GM21367 (cell line): ENCODE measurements at regions not wholly inside any gene's neighbourhood (a gene's known extent, or its start where the extent isn't known, plus 50 kb on each side); places are given as distances from the start of the nearest gene placed in this dataset.
A peak's percentile ranks its signal among the peaks of the same experiment; 100 is the strongest.
"Not testable (repeated sequence)": the region's sequence is repeated elsewhere in the genome, so short reads cannot be mapped to it uniquely, and the experiment has no call there.

Experiments used
- ATAC-seq: cut with Tn5 transposase; IDR thresholded peaks from one replicate; pipeline ENCODE4 v1.9.1; 2021; ENCODE audit not compliant: unreplicated experiment

DNA sequence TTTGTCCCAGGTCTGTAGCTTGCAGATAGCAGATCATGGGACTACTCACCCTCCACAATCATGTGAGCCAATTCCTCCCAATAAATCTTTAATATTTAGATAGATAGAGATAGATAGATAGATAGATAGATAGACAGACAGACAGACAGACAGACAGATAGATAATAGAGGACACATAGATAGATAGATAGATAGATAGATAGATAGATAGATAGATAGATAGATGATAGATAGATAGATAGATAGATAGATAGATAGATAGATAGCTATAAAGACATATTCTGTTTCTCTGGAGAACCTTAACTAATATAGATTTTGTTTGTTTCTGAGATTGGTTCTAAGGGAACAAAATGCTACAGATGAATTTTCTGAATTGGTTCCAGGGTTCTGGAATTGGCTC is 82.3 kb upstream of the PRDX6 start:
- ATAC-seq: not testable (repeated sequence)

DNA sequence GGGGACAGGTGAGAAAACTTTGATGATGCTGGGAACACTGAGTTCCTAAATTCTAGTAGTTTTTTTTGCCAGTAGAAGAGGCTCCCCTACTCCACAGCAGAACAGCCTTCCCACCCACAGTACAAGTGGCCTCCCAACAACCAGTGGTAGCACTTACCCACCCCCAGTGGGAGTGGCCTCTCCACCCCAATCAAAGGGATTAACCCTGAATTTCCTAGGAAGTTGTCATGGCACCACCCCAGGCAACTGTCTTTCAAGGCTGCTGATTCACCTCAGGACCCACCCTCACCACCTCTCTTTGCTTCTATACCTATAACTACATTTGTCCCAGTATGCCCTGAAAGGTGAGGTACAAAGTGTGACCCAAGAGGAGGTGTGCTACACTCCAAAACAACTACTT is 81.4 kb upstream of the PRDX6 start:
- ATAC-seq: no peak

DNA sequence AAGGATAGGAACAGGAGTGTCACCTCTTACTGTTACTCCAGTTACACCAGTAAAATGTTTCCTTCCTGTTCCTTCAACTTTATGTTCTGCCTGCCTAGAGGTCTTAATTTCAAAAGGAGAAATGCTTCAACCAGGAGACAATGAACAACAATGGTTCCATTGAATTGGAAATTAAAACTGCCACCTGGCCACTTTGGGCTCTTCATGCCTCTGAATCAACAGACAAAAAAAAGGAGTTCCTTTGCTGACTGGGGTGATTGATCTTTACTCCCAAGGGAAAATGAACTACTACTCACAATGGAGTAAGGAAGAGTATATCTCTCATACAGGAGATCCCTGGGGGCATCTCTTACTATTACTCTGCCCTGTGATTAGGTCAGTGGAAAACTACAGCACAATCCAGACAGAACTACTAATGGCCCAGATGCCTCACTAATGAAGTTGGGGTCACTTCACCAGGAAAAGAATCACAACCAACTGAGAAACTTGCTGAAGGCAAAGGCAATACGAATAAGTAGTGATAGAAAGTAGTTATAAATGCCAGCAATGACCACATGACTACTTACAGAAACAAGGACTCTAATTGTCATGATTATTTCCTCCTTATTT is 76.6 kb upstream of the PRDX6 start:
- ATAC-seq: no peak

DNA sequence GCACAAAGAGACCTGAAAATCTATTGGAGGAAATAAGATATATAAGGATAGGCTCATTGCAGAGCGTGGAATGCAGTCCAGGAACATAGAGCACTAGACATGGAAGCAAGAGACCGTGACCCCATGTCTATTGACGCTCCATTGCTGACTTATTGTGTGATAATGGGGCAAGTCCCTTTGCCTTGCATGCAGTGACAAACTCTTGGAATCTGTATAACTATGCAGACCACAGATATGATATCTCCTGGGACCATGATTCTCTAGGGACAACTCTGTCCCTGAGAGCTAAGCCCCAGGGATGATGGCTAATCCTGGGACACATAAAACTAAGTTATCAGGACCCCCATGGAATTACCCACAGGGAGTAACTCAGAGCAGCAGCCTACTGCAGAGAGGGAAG is 73.1 kb upstream of the PRDX6 start:
- no peak for ATAC-seq

DNA sequence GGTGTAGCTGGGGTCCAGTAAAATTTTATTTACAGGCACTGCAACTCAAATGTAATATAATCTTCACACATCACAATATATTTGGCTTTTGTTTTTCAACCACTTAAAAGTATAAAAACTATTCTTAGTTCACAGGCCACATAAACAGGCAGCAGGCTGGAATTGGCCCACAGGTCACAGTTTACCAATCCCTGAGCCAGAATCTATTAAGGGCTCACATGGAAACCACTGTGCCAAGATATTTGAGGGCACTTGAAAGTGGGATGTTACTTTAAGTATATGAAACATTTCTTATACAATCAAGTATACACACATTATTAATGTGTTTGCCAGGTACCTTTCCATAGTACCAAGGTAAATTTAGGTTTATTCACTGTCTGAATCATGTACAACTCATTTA is 71.9 kb upstream of the PRDX6 start:
- no peak for ATAC-seq

DNA sequence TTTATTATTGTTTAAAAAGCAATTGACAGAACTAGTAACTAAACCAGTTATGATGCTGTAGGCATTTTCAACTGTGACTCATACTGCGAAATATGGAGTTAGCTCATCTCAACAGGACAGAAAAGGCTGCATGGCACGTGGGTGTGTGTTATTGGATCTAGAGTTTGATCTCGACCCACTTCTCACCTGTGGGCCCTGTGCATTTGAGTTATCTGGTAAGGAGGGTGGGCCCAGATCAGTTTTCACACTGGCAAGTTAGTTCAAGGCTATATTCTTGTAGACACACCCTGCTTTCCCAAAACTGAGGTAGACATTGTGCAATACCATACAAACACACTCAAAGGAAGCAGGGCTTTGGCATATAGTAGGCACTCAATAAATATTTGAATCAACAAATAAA is 71.3 kb upstream of the PRDX6 start:
- ATAC-seq: no peak

DNA sequence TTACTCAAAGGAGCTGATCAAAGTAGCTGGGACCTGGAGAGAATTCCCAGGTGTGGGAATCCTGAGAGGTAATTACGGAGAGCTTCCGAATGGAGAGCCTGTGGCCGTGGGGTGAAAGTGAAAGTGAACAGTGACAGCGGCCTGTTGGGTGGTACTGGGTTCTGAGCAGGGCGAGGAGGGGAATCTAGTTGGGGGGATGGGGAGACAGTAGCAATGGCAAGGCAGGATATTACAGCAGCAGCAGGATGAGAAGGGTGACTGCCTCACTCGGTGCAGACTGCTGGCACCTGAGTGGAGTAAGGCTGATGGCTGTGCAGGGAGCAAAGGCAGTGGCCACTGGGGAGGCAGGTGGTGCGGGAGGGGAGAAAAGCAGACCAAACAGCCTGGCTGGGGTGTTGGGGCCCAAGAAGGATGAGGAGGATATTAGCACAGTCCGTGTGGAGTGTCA is 70.3 kb upstream of the PRDX6 start:
- no peak for ATAC-seq

DNA sequence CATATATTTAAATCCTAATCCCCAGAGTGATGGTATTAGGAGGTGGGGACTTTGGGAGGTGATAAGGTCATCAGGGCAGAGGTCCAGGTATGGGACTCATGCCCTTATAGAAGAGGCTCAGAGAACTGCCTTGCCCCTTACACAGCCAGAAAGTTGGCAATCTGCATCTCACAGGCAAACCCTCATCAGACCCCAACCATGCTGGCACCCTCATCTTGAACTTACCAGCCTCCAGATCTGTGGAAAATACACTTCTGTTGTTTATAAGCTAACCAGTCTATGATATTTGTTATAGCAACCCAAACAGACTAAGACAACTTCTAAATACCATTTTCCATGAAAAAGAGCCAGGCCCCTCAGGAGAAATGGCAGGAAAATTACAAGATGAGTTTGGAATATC is 69.3 kb upstream of the PRDX6 start:
- no peak for ATAC-seq

DNA sequence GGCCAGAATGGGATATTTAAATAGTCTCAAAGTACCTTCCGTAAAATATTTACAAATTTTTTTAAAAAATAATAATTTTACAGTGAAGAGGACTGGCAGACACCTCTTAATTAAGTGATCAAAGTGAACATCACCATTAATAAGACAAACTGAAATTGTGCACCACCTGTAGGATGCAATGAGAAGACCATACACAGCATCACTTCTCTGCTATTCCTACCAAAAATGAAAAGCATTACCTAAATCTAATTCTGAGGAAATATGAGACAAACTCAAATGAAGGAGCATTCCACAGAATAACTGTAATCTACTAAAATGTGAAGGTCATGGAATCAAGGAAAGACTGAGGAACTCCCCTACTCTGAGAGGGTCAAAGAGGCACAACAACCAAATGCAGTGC is 68.2 kb upstream of the PRDX6 start:
- no peak for ATAC-seq

DNA sequence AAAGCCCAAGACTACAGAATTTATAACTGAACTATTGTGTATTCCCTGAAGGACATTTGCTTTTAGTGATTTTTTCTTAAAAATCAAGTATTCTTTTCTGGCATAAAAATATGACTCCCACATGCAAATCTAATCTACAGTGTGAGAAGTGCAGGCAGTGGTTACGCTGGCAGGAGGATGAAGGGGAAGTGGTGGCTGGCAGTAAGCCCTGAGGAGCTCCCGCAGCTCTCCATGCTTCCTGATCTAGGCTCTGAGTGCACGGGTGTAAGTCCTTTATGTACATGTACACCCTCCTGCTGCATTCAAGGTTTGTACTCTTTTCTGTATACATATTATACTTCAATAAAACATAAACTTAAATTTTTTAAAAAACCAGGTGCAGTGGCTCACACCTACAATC is 67.5 kb upstream of the PRDX6 start:
- ATAC-seq: no peak

DNA sequence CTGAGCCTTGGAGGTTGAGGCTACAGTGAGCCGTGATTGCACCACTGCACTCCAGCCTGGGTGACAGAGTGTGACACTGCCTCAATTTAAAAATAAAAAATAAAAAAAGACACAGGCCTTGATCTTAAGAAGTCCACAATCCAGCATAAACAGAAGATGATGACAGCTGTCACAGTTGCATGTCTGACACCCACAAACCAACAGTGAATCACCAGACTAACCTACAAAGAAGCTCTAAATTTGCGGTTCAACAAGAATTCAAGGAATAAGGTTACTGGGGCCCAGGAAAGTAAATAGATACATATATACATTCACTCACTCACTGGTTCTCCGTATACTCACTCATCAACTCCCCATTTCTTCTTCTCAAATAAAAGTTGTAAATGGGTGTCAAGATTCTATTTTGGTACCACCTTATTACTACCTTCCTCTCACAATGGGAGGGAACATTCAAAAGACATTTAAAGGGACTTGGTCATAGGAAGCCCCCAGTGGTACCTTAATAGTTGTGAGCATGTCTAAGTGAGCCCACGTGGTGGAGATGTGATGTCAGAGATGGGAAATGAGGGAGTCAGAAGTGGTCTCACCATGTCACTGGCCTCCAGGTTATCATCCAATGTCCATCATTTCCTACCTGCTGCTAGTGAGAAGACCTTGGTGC is 66.9 kb upstream of the PRDX6 start:
- ATAC-seq: no peak

DNA sequence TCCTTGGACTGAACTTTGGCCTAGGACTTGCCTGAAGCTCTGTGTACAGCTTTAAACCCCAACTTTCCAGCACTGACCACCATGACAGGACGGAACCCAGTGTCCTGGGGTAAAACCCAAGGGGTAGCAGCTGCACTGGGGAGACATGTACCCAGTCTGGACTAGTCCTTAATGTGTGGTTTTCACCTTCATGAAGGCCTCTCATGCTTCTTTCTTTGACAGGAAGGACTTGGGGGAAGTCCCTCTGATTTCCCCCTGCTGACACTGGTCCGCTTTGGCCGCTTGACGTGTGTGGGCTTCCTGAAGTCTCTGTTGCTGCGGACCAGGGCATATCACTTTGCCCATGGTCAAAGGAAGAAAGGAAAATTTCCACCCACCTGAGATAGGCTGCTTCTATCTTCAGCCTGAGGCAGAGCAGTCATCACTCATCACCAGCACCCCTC is 66.3 kb upstream of the PRDX6 start:
- peak; percentile 41 for ATAC-seq

DNA sequence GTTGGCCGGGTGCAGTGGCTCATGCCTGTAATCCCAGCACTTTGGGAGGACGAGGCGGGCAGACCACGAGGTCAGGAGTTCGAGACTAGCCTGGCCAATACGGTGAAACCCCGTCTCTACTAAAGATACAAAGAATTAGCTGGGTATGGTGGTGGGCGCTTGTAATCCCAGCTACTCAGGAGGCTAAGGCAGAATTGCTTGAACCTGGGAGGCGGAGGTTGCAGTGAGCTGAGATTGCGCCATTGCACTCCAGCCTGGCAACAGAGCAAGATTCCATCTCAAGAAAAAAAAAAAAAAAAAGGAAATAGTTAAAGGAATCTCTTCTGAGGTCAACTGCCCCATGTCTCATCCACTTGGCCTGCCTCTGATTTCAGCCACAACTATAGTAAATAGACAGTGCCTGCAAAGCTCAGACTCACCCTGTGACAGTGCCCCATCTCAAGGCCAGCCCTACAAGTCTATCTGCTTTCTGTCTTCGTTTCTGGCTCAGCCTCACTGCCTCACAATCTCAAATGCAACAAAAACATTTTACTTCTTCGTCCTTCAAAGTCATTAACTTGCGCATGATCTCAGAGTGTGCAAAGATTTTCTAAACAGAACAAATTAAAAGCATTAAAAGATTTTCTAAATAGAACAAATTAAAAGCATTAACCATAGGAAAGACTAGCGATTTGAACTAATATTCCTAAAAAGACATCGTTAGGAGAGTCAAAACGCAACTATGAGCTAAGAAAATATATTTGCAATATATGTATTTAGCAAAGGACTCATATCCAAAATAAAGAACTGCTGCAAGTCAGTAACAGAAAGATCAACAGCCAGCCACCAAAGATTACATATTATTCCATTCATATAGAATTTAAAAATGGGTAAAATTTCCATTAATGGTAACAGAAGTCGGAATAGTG is 65.0 kb upstream of the PRDX6 start:
- no peak for ATAC-seq

DNA sequence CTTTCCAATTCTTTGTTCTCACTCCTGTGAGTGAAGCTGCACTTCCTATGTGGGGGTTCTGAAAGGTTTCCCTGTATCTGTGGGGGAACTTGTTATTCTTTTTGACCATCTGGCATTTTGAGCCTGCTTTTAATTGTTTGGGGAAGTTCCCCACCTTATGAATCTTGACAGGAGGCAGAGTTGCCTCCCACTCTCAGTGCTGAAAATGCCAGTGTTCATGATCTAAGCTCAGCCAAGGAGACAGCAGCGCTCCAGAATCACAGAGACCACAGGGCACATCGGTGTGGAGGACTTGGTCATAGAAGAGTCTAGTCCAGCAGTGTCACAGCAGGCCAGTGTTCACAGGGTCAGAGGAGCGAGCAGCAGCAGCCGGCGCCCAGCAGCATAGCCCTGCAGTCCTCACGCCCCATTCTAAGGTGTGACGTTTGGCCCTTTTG is 63.8 kb upstream of the PRDX6 start:
- ATAC-seq: no peak

DNA sequence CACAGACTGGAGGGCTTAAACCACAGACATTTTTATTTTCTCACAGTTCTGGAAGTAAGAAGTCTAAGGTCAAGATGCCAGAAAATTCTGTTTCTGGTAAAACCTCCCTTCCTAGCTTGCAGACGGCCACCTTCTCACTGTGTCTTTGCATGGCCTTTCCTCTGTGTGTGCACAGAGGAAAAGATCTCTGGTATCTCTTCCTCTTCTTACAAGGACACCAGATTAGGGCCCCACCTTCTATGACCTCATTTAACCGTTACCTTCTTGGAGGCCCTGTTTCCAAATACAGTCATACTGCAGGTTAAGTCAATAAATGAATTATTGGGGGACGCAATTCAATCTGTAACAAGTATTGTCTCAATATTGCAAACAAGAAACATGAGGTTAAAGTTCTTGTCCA is 63.0 kb upstream of the PRDX6 start:
- ATAC-seq: peak; percentile 38

DNA sequence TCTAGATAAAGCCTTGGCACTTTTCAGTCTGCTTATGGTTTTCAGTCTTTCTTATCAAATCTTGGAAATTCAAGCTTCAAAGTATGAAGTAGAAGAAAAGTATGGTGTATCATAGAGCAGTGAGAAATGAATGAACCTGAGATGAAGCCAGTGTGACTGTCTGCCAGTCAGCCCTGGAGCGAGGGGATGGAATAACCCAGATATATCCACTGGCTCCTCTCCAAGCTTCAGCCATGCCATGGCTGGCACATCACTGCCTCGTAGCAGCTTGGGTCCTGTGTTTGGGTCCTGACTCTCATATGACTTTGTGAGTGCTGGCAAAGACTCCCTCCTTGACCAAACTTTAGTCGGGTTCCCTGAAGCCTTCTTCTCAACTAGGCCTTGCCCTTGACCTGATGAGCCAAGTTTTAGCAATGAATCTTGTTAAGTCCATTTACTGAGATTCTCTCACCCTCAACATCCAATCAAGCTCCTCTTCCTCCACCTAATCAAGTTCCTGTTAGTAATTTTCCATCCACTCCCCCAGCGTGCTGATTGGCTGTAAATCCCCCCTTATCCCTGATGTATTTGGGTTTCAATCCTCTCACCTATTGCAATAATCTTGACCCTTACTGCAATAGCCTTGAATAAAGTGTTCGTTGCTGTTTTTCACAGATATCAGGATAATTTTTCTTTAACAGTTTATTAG is 62.5 kb upstream of the PRDX6 start:
- no peak for ATAC-seq

DNA sequence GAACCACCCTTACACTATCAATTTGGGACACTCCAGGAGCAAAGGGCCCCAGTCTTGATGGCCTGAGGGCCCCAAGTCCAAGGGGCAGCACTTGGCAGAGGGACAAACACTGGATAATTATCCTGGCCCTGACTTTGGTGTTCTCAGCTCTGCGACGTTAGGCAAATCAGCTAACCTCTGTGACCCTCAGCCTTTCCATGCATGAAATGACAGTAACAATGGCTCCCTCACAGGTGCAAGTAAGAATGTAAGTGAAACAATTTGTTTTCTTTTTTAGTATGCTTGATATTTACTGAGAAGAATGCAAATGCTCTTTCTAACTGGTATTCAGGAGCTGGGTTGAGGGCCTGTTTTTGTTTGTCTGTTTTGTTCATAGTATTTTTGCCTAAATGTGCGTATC is 61.6 kb upstream of the PRDX6 start:
- peak; percentile 35 for ATAC-seq

DNA sequence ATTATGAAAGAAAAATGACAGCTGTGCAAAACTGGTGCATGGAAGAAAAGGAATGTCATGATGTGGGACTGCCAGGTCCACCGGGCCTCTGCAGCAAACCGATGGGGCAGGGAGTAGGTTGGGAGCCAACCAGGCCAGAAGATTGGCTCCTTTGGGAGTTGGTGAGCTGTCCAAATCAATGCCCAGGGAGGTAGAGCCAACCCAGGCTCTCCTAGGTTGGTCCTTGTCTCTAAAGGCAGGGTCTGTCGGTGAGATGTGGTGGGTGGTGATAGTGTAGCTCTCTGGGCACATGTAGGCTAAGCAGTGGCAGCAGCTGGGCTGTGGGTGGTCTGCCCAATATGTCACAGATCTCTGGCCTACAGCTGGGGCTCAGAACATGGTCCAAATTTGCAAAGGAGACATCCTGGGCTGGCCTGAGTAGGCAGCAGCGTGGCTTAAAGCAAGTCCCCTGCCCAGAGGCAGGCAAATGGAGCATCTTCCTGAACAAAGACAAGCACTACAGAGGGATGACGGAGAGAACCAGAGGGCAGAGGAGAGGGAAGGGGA is 61.2 kb upstream of the PRDX6 start:
- ATAC-seq: no peak

DNA sequence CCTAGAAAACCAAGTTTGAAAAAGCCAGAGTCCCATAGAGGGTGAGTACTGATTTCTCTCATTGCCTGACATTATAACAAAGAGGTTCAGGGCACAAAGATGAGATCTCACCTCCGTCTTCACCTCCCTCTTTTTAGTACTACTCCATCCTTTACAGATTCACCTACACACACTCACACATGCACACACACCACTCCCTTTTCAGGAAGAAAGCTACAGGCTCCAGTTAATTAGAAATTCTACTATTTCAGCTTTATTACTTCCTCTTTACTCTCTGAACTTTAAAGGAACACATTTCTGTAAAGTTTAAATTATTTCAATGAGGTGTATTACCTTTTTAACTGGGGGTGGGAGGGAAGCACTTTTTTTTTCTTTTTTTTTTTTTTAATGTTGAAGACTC is 59.6 kb upstream of the PRDX6 start:
- no peak for ATAC-seq

DNA sequence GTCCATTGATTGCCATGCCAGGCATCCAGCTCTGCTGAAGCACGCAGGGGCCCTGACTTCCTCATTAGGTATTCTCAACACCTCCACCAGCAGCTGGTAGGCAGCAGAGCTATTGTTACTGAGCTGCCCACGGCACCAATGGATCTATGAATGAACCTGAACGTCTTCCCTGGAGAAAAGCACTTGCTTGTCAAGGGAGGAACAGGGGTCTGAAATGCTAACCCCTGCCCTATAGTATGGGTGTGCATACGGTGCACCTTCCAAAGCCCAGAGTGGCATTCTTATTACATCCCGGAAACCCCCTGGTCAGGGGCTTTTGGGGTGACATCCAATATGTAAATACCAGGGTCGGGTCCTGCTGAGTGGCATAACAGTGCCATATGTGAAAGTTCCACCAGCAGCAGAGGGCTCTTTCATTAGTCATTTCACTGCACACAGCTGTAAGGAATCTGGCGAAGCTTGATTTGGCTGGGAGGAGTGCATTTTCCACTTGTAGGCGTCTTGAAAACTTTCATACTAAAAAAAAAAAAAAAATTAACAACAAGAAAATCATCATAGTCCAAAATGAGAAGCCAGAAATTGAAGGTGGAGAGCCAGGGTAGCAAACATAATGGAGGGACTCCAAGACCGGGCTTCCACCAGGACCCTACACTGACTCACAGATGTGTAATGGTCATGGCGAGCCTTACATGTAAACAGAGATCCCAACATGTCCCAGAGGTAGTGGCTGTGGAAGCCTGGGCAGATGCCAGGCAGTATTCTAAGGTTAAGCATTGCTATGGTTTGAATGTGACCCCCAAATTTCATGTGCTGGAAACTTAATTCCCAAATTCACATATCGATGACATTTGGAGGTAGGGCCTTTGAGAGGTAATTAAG is 58.8 kb upstream of the PRDX6 start:
- ATAC-seq: no peak
